HepG2 (cell line): ENCODE measurements at regions not wholly inside any gene's neighbourhood (a gene's known extent, or its start where the extent isn't known, plus 50 kb on each side); places are given as distances from the start of the nearest gene placed in this dataset.

Experiments used
- ATAC-seq: fragments of 200-7000 bp; cut with Tn5 transposase; 3 replicates; pipeline ENCODE4 v1.9.1; 2020; ENCODE audit warnings: mild to moderate bottlenecking, moderate library complexity
- BruUV-seq: library from RNA; stranded (reverse); fragments of 400-500 nt; replicated peaks from 2 replicates; lab custom pipeline; 2021; lab: Mats Ljungman, UMichigan
- CTCF ChIA-PET: fragments of 300-600 bp; formaldehyde crosslinking; extraction: SDS; loops from one replicate; lab custom pipeline; 2021; ENCODE audit warnings: low total read pairs, inconsistent platforms, low intra/inter-chr PET ratio; lab: Yijun Ruan, JAX
- POLR2A ChIA-PET: fragments of 350-600 bp; sonication (Branson Sonifier 250); formaldehyde crosslinking; loops from one replicate; lab custom pipeline; 2020; ENCODE audit warnings: antibody characterized with exemption, inconsistent platforms; lab: Yijun Ruan, JAX
- DNase-seq: peaks from one replicate; pipeline ENCODE4 v3.0.0-alpha.2; 2015; ENCODE audit warnings: low spot score
- FAIRE-seq: peaks from 3 replicates; lab custom pipeline; 2011; peaks lifted over from hg19 to GRCh38; lab: Jason Lieb, UNC
- H2AFZ ChIP-seq: one replicate; pipeline ENCODE4 v1.6.1; 2011; ENCODE audit warnings: low read length, inconsistent platforms
- H3K27ac ChIP-seq: fragments of 300-600 bp; 3 replicates; pipeline ENCODE4 v1.8.0; 2011; ENCODE audit warnings: mixed run types, mild to moderate bottlenecking, mixed read lengths, low read length, inconsistent platforms; ENCODE audit not compliant: insufficient read depth; ENCODE audit errors: extremely low read length
- H3K27me3 ChIP-seq, 2 experiments: fragments of 200-600 bp in 1 of 2; 2 replicates in 1 of 2; 3 replicates in 1 of 2; pipeline versions ENCODE4 v1.6.0 to v1.8.0; 2011; ENCODE audit warnings: low read length in 2 of 2, mild to moderate bottlenecking in 2 of 2, moderate library complexity in 2 of 2, inconsistent platforms in 1 of 2; ENCODE audit not compliant: insufficient read depth in 2 of 2, control insufficient read depth in 1 of 2
- H3K36me3 ChIP-seq, 2 experiments: fragments of 200-600 bp in 1 of 2; replicated peaks in 1 of 2; 2 replicates in 1 of 2; 3 replicates in 1 of 2; pipeline versions ENCODE4 v1.5.1 to v1.8.0; 2011; ENCODE audit warnings: low read length in 2 of 2, inconsistent platforms in 1 of 2; ENCODE audit not compliant: insufficient read depth in 2 of 2, control insufficient read depth in 1 of 2
- H3K4me1 ChIP-seq: 2 replicates; pipeline ENCODE4 v1.5.1; 2012; ENCODE audit warnings: low read length, inconsistent platforms; ENCODE audit not compliant: insufficient read depth
- H3K4me2 ChIP-seq: 2 replicates; pipeline ENCODE4 v1.6.0; 2011; ENCODE audit warnings: low read depth, low read length, inconsistent platforms
- H3K4me3 ChIP-seq, 3 experiments: fragments of 200-600 bp in 1 of 3; sonication (generic), shearing (Covaris generic) in 1 of 3; replicated peaks in 1 of 3; 2 replicates each; pipeline ENCODE4 v1.5.1; 2011 to 2016; ENCODE audit warnings: low read length in 3 of 3, inconsistent platforms in 2 of 3, low read depth in 2 of 3, mild to moderate bottlenecking in 2 of 3, control low read depth in 1 of 3, mixed read lengths in 1 of 3; ENCODE audit not compliant: insufficient read depth in 1 of 3
- H3K79me2 ChIP-seq: one replicate; pipeline ENCODE4 v1.6.1; 2011; ENCODE audit warnings: low read length, inconsistent platforms; ENCODE audit not compliant: insufficient read depth
- H3K9ac ChIP-seq: 2 replicates; pipeline ENCODE4 v1.6.0; 2011; ENCODE audit warnings: mild to moderate bottlenecking, low read depth, low read length, inconsistent platforms; ENCODE audit not compliant: insufficient read depth
- H3K9me3 ChIP-seq: 2 replicates; pipeline ENCODE4 v1.5.1; 2012; ENCODE audit warnings: mild to moderate bottlenecking, low read length
- H4K20me1 ChIP-seq: 2 replicates; pipeline ENCODE4 v1.6.0; 2011; ENCODE audit warnings: inconsistent platforms, mild to moderate bottlenecking, low read length, moderate library complexity; ENCODE audit not compliant: insufficient read depth
- ATF7 ChIP-seq, 2 experiments: fragments of 450-650 bp in 1 of 2; sonication (generic) in 1 of 2; formaldehyde crosslinking in 1 of 2; IDR thresholded peaks; 2 replicates each; pipeline versions ENCODE4 v1.4.0 to v1.6.1; 2016 to 2020; ENCODE audit warnings: antibody characterized with exemption in 1 of 2, mild to moderate bottlenecking in 1 of 2, missing genetic modification reagents in 1 of 2
- CBX5 ChIP-seq: sonication (generic); formaldehyde crosslinking; IDR thresholded peaks from 2 replicates; pipeline ENCODE4 v1.4.0; 2020; ENCODE audit warnings: missing genetic modification reagents, borderline replicate concordance
- MAFK ChIP-seq, 2 experiments: IDR thresholded peaks in 1 of 2; conservative IDR thresholded peaks in 1 of 2; 2 replicates each; pipeline ENCODE4 v1.6.1; 2011; ENCODE audit warnings: improper control_type of control experiment in 2 of 2, low read length in 2 of 2
- PAXIP1 ChIP-seq: sonication (generic); formaldehyde crosslinking; conservative IDR thresholded peaks from 2 replicates; pipeline ENCODE4 v1.4.0; 2020; ENCODE audit warnings: mild to moderate bottlenecking, missing genetic modification reagents, moderate library complexity
- SYNCRIP ChIP-seq: fragments of 200-400 bp; formaldehyde crosslinking; IDR thresholded peaks from 2 replicates; pipeline ENCODE4 v1.6.1; 2018; ENCODE audit warnings: mild to moderate bottlenecking, low read depth, low read length; ENCODE audit not compliant: insufficient read depth
- ZFP91 ChIP-seq: sonication (generic); formaldehyde crosslinking; IDR thresholded peaks from 2 replicates; pipeline ENCODE4 v1.9.0; 2022; ENCODE audit warnings: missing genetic modification reagents, mild to moderate bottlenecking, borderline replicate concordance
- ZFY ChIP-seq: sonication (generic); formaldehyde crosslinking; IDR thresholded peaks from 2 replicates; pipeline ENCODE4 v1.4.0; 2020; ENCODE audit warnings: missing genetic modification reagents
- ZNF432 ChIP-seq: sonication (generic); formaldehyde crosslinking; IDR thresholded peaks from 2 replicates; pipeline ENCODE4 v1.5.0; 2020; ENCODE audit warnings: missing genetic modification reagents, mild to moderate bottlenecking, borderline replicate concordance
- ZNF646 ChIP-seq: sonication (generic); formaldehyde crosslinking; IDR thresholded peaks from 2 replicates; pipeline ENCODE4 v1.9.0; 2021; ENCODE audit warnings: mild to moderate bottlenecking, missing genetic modification reagents
- ZNF75D ChIP-seq: sonication (generic); formaldehyde crosslinking; IDR thresholded peaks from 2 replicates; pipeline ENCODE4 v1.8.1; 2023; ENCODE audit warnings: missing genetic modification reagents, mild to moderate bottlenecking, borderline replicate concordance
- ZNF782 ChIP-seq: sonication (generic); formaldehyde crosslinking; IDR thresholded peaks from 2 replicates; pipeline ENCODE4 v1.4.0; 2020; ENCODE audit warnings: missing genetic modification reagents, mild to moderate bottlenecking, borderline replicate concordance
- ZNF839 ChIP-seq: sonication (generic); formaldehyde crosslinking; IDR thresholded peaks from 2 replicates; pipeline ENCODE4 v1.4.0; 2020; ENCODE audit warnings: missing genetic modification reagents, mild to moderate bottlenecking, borderline replicate concordance
- WGBS: methylation state at CpG from one replicate; pipeline ENCODE4 v1.1.6; 2017; ENCODE audit warnings: low lambda C conversion rate; 5-methylcytosine and 5-hydroxymethylcytosine counted together
- in situ Hi-C: cut with HindIII; loops from 2 replicates; pipeline ENCODE4 v1.10.0; 2017; ENCODE audit warnings: low pct_unique_long_range_greater_than_20kb; ENCODE audit not compliant: extremely low pct_ligation_motif_present
- intact Hi-C: fragments of 100-400 bp; cut with micrococcal nuclease; formaldehyde crosslinking; loops from one replicate; pipeline ENCODE4 v1.10.0; 2022; ENCODE audit not compliant: unreplicated experiment

GRCh38 chr12:89803412-89803811 lies 94.8 kb upstream of the ATP2B1 start (continued):
- TF ChIP-seq ZNF432 (CRISPR knock-in tag), result no peak
- TF ChIP-seq ATF7 (IDR thresholded peaks at IDR 0.05), result no peak
- TF ChIP-seq ATF7 (CRISPR knock-in tag; IDR thresholded peaks at IDR 0.05), result no peak
- no peak for TF ChIP-seq ZFP91 (CRISPR knock-in tag)
- TF ChIP-seq ZNF782, result no peak
- no peak for TF ChIP-seq CBX5 (CRISPR knock-in tag)

- Histone ChIP-seq H4K20me1 (no peaks in the 10 kb centered on the region), H3K4me1 (peaks cover 14% of the 10 kb centered on the region), H3K4me2 (no peak overlapping the region), H3K79me2 (no peaks in the 10 kb centered on the region), H3K4me3 (no peak overlapping the region), H3K9me3 (no peaks in the 10 kb centered on the region), H3K27ac (no peak overlapping the region), H3K27me3 (no peaks in the 10 kb centered on the region), H2AFZ (no peak overlapping the region), H3K36me3 (no peaks in the 10 kb centered on the region), H3K9ac (no peak overlapping the region)
- ChIA-PET POLR2A (no interaction called here), CTCF (no interaction called here)
- no peak for ATAC-seq
- no TSS peak for BruUV-seq
- intact Hi-C loops, result no loop called here
- in situ Hi-C loops, result no loop called here
- DNase-seq, result no peak
- FAIRE-seq, result no peak
- WGBS, result 9% methylated on average over 2 of the region's 2 CpGs
- TF ChIP-seq SYNCRIP, result no peak
- TF ChIP-seq ZFY, result no peak
- TF ChIP-seq ZNF839 (CRISPR knock-in tag), result no peak
- no peak for TF ChIP-seq ZNF646 (CRISPR knock-in tag)
- no peak for TF ChIP-seq ZNF75D (CRISPR knock-in tag)
- TF ChIP-seq PAXIP1 (CRISPR knock-in tag), result no peak
- no peak for TF ChIP-seq MAFK (conservative IDR thresholded peaks at IDR 0.05 in 1 of 2, IDR thresholded peaks at IDR 0.05 in 1 of 2; ENCODE audit: low read length in 2 of 2)
Measured at GRCh38 chr12:89801284-89801683, 92.6 kb upstream of the ATP2B1 start.
